Fibroblast of pulmonary artery (primary cell): ENCODE measurements at regions not wholly inside any gene's neighbourhood (a gene's known extent, or its start where the extent isn't known, plus 50 kb on each side); places are given as distances from the start of the nearest gene placed in this dataset.

Experiments used
- DNase-seq: peaks from one replicate; pipeline ENCODE4 v3.0.0-alpha.2; 2010; ENCODE audit warnings: low read depth
- H3K4me3 ChIP-seq: replicated peaks from 2 replicates; pipeline ENCODE4 v1.5.1; 2011; ENCODE audit warnings: low read depth, mild to moderate bottlenecking, control low read depth, low read length, moderate library complexity
- TF ChIP-seq, protein P1 (sequence below): IDR thresholded peaks from 2 replicates; pipeline ENCODE4 v1.5.1; 2011; ENCODE audit warnings: mild to moderate bottlenecking, control low read depth, low read length, inconsistent platforms; ENCODE audit errors: missing control alignments

DNA sequence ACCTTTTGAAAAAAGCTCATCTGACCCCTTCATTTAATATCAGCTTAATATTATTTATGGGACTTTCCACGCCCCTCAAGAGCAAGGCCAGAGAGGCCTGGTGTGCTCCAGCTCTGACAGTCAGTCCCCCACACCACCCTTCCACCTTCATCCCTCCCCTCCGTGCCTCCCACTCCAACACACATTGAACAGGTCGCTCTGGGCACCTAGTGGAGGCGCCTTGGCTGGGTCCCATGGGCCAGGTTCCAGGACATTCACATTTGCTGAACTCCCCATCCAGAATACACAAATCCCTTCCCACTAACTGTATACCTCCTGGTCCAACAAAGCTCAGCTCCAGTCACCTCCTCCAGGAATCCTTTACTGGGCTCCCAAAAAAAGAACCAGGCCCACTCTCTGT lies 137.5 kb downstream of the BCOR start:
- TF ChIP-seq, protein P1, sequence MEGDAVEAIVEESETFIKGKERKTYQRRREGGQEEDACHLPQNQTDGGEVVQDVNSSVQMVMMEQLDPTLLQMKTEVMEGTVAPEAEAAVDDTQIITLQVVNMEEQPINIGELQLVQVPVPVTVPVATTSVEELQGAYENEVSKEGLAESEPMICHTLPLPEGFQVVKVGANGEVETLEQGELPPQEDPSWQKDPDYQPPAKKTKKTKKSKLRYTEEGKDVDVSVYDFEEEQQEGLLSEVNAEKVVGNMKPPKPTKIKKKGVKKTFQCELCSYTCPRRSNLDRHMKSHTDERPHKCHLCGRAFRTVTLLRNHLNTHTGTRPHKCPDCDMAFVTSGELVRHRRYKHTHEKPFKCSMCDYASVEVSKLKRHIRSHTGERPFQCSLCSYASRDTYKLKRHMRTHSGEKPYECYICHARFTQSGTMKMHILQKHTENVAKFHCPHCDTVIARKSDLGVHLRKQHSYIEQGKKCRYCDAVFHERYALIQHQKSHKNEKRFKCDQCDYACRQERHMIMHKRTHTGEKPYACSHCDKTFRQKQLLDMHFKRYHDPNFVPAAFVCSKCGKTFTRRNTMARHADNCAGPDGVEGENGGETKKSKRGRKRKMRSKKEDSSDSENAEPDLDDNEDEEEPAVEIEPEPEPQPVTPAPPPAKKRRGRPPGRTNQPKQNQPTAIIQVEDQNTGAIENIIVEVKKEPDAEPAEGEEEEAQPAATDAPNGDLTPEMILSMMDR = no peak
- no peak overlapping the region for H3K4me3 ChIP-seq
- DNase-seq = no peak

- TF ChIP-seq, protein P1 = no peak
- DNase-seq = no peak
- H3K4me3 ChIP-seq = no peak overlapping the region
Measured at GRCh38 chrX:39961441-39961840, 136.3 kb downstream of the BCOR start.

DNA sequence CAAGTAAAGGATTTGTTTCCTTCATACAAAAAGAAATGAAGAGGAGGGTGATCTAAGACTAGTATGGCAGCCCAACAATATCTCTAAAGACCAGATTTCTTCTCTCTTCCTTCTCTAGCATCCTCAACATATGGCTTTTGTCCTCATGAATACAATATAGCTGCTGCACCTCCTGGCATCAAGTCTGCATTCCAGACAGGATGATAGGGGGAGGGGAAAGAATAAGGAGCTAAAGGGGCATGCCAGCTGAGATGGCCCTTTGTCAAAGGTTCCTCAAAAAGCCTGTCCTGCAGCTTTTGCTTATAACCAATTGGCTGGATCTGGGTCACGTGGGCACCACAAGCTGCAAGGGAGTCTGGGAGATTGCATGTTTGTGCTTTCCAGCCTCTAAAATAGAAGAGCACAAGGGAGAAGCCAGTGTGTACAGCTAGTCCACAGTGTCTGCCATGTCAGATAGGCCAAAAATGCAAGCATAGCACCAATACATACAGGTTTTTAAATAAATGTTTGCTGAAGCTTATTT lies 132.6 kb downstream of the BCOR start:
- no peak for DNase-seq
- no peak overlapping the region for H3K4me3 ChIP-seq
- TF ChIP-seq, protein P1 = no peak

GRCh38 chrX:39966176-39966575 lies 131.6 kb downstream of the BCOR start:
- H3K4me3 ChIP-seq = no peak overlapping the region
- DNase-seq = peak; percentile 28
- TF ChIP-seq, protein P1 = no peak

DNA sequence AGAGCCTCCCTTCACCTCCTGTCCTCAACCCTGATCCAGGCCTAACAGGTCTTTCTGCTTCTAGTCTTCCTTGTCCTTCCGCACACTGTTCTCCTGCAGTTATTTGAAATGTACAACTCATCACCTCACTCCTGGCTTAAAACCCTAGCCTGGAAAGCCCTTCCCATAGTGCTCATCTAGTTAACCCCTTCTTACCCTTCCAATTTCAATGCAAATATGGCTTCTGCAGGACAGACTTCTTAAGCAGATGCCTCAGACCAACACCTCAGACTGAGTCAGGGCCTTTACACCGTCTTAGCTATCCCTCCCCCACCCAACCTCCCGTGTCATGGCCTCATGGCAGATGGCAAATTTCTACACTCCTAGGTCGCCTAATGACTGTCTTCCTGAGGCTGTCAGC lies 130.4 kb downstream of the BCOR start:
- no peak for DNase-seq
- TF ChIP-seq, protein P1 = no peak
- no peak overlapping the region for H3K4me3 ChIP-seq

DNA sequence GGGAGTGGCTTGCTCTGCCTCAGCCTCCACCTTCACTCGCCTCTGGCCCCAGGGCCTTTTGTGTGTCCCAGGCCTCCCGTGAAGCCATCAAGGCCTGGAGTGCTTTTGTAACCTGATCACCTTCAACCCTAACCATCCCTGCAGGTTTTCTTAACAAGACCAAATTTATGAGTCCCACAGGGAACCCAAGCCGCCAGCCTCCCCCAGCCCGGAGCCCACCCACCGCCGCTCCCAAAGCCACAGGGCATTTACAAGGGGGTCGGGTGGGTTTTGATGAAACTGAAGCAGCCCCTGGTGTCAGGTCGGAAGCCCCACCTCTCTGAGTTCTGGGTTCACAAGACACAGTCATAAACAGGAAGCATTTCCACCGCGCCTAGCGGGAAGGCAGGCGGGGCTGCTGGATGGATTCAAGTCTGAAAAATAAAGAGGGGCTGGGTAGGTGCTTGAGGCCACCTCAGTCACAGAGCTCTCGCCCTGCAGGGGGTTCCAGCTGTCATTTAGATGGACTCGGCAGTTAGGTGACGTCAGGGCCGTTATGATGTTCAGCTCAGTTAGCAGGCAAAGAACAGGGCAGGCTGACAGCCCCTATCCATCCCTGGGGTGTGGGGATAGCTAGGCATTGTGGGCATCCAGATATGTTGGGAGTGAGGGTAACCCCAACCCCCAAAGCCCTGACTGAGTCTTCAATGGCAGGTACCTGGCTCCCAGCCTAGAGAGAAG lies 128.5 kb downstream of the BCOR start:
- no peak for DNase-seq
- TF ChIP-seq, protein P1 = no peak
- H3K4me3 ChIP-seq = no peak overlapping the region
